ENCODE measurements at regions not wholly inside any gene's neighbourhood (a gene's known extent, or its start where the extent isn't known, plus 50 kb on each side); places are given as distances from the start of the nearest gene placed in this dataset.

DNA sequence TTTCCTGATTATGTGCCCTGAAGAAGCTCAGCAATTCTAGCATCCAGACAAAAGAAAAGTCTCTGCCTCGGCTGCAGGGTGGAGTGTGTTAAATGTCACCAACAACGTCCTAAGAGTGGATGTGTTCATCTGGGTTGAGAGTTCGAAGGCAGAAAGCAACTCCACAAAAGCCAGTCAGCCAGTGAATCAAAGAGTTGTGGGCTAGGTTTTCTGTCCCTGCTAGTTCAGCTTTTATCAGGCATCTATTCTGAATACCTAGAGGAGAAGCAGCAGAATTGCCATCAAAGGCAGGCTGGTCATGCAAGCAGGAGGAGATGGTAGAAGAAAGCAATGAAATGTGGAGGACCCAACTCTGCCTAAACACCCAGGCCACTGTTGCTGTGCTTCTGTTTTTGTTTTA lies 205.2 kb downstream of the KLF6 start:
- H3K4me3 ChIP-seq, result no peak overlapping the region
- H3K4me1 ChIP-seq, result no peaks in the 10 kb centered on the region
- no peak overlapping the region for H3K27ac ChIP-seq
- no peaks in the 10 kb centered on the region for H3K27me3 ChIP-seq
- intact Hi-C loops (cut with DNase I), result no loop called here
- no peak for ATAC-seq
- H3K9me3 ChIP-seq, result no peaks in the 10 kb centered on the region
- TF ChIP-seq CTCF (IDR thresholded peaks at IDR 0.05), result no peak
- DNase-seq, result no peak
- no peaks in the 10 kb centered on the region for H3K36me3 ChIP-seq

GRCh38 chr10:3578682-3579081 lies 206.3 kb downstream of the KLF6 start:
- Histone ChIP-seq H3K36me3 (no peaks in the 10 kb centered on the region), H3K9me3 (no peaks in the 10 kb centered on the region), H3K27ac (no peak overlapping the region), H3K4me3 (no peak overlapping the region), H3K4me1 (no peaks in the 10 kb centered on the region), H3K27me3 (no peaks in the 10 kb centered on the region)
- intact Hi-C loops (cut with DNase I), result no loop called here
- ATAC-seq, result no peak
- TF ChIP-seq CTCF (IDR thresholded peaks at IDR 0.05), result no peak
- no peak for DNase-seq

DNA sequence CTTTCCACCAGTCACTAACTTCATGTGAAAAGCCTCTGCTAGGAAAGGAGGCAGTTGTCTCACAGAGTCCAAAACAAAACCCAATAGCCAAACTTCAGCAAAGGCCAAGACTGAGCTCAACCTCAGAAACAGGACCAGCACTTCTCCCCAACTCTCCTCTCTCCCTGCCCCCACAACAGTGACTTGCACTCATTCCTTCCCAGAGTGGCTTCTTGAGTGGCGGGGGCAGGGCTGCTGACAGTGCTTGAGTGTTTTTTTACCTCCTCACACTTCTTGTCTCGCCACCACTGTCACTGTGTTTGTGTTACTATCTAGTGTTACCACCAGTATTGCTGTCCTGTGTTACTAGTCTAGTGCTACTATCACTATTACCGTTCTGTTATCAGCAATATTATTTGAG lies 206.8 kb downstream of the KLF6 start:
- intact Hi-C loops (cut with DNase I), result no loop called here
- Histone ChIP-seq H3K4me3 (no peak overlapping the region), H3K27me3 (no peaks in the 10 kb centered on the region), H3K9me3 (no peaks in the 10 kb centered on the region), H3K27ac (no peak overlapping the region), H3K4me1 (no peaks in the 10 kb centered on the region), H3K36me3 (no peaks in the 10 kb centered on the region)
- TF ChIP-seq CTCF (IDR thresholded peaks at IDR 0.05), result no peak
- ATAC-seq (peak; percentile 68), DNase-seq (no peak)

GRCh38 chr10:3574451-3574850 lies 210.6 kb downstream of the KLF6 start:
- no peak for DNase-seq
- Histone ChIP-seq H3K4me1 (no peaks in the 10 kb centered on the region), H3K36me3 (no peaks in the 10 kb centered on the region), H3K4me3 (no peak overlapping the region), H3K27ac (no peak overlapping the region), H3K9me3 (no peaks in the 10 kb centered on the region), H3K27me3 (no peaks in the 10 kb centered on the region)
- intact Hi-C loops (cut with DNase I), result no loop called here
- TF ChIP-seq CTCF (IDR thresholded peaks at IDR 0.05), result no peak
- no peak for ATAC-seq

GRCh38 chr10:3573498-3573897 lies 211.5 kb downstream of the KLF6 start:
- Histone ChIP-seq H3K36me3 (no peaks in the 10 kb centered on the region), H3K4me3 (no peak overlapping the region), H3K9me3 (no peaks in the 10 kb centered on the region), H3K4me1 (no peaks in the 10 kb centered on the region), H3K27ac (no peak overlapping the region), H3K27me3 (no peaks in the 10 kb centered on the region)
- intact Hi-C loops (cut with DNase I), result no loop called here
- TF ChIP-seq CTCF (IDR thresholded peaks at IDR 0.05), result no peak
- ATAC-seq (no peak), DNase-seq (no peak)
